Large intestine (tissue), 3 donors: ENCODE measurements at regions not wholly inside any gene's neighbourhood (a gene's known extent, or its start where the extent isn't known, plus 50 kb on each side); places are given as distances from the start of the nearest gene placed in this dataset.
"Not testable (repeated sequence)": the region's sequence is repeated elsewhere in the genome, so short reads cannot be mapped to it uniquely, and the experiment has no call there.

Experiments used
- DNase-seq, 2 donors: peaks; one replicate each; pipeline versions ENCODE4 v3.0.0 to v3.0.0-alpha.2; 2013
- H3K27ac ChIP-seq: one replicate; pipeline ENCODE4 v1.5.1; 2013; ENCODE audit warnings: low read length
- H3K27me3 ChIP-seq: 2 replicates; pipeline ENCODE4 v1.6.1; 2013; ENCODE audit warnings: low read length; ENCODE audit not compliant: control insufficient read depth, insufficient read depth
- H3K36me3 ChIP-seq: 2 replicates; pipeline ENCODE4 v1.6.1; 2013; ENCODE audit warnings: low read length; ENCODE audit not compliant: control insufficient read depth, insufficient read depth
- H3K4me1 ChIP-seq: one replicate; pipeline ENCODE4 v1.6.1; 2013; ENCODE audit warnings: low read length; ENCODE audit not compliant: control insufficient read depth, insufficient read depth
- H3K4me3 ChIP-seq: one replicate; pipeline ENCODE4 v1.5.1; 2013; ENCODE audit warnings: low read length
- H3K9me3 ChIP-seq: one replicate; pipeline ENCODE4 v1.6.1; 2013; ENCODE audit warnings: mild to moderate bottlenecking, low read depth, low read length, moderate library complexity; ENCODE audit not compliant: control insufficient read depth
- WGBS: methylation state at CpG from one replicate; pipeline ENCODE4 v1.1.5; 2013; ENCODE audit warnings: low lambda C conversion rate; ENCODE audit not compliant: insufficient coverage; 5-methylcytosine and 5-hydroxymethylcytosine counted together

GRCh38 chr4:162849937-162850336, 316.8 kb downstream of the NAF1 start:
- Histone ChIP-seq H3K27ac (no peak overlapping the region), H3K27me3 (no peaks in the 10 kb centered on the region), H3K4me3 (no peak overlapping the region), H3K9me3 (no peaks in the 10 kb centered on the region), H3K4me1 (no peaks in the 10 kb centered on the region), H3K36me3 (no peaks in the 10 kb centered on the region)
- no peak for DNase-seq

GRCh38 chr4:162847945-162848549, 318.6 kb downstream of the NAF1 start:
- no peaks in the 10 kb centered on the region for H3K27me3 ChIP-seq
- no peak for DNase-seq
- no peaks in the 10 kb centered on the region for H3K4me1 ChIP-seq
- no CpG with 5 or more reads among the region's 1 CpG for WGBS
- H3K36me3 ChIP-seq = no peaks in the 10 kb centered on the region
- no peaks in the 10 kb centered on the region for H3K9me3 ChIP-seq
- no peak overlapping the region for H3K27ac ChIP-seq
- H3K4me3 ChIP-seq = no peak overlapping the region

- no peaks in the 10 kb centered on the region for H3K9me3 ChIP-seq
- H3K27ac ChIP-seq = no peak overlapping the region
- WGBS = 50% methylated on average over 1 of the region's 1 CpG
- H3K36me3 ChIP-seq = no peaks in the 10 kb centered on the region
- no peaks in the 10 kb centered on the region for H3K4me1 ChIP-seq
- no peak overlapping the region for H3K4me3 ChIP-seq
- no peaks in the 10 kb centered on the region for H3K27me3 ChIP-seq
- no peak for DNase-seq
Measured at GRCh38 chr4:162841753-162842152, 324.9 kb downstream of the NAF1 start.

GRCh38 chr4:162839814-162840213, 326.9 kb downstream of the NAF1 start:
- DNase-seq = no peak
- no peak overlapping the region for H3K27ac ChIP-seq
- no CpG with 5 or more reads among the region's 4 CpGs for WGBS
- no peaks in the 10 kb centered on the region for H3K36me3 ChIP-seq
- H3K9me3 ChIP-seq = no peaks in the 10 kb centered on the region
- no peaks in the 10 kb centered on the region for H3K4me1 ChIP-seq
- no peaks in the 10 kb centered on the region for H3K27me3 ChIP-seq
- no peak overlapping the region for H3K4me3 ChIP-seq

- H3K4me3 ChIP-seq = no peak overlapping the region
- H3K9me3 ChIP-seq = no peaks in the 10 kb centered on the region
- no peaks in the 10 kb centered on the region for H3K27me3 ChIP-seq
- H3K27ac ChIP-seq = no peak overlapping the region
- no CpG with 5 or more reads among the region's 1 CpG for WGBS
- H3K4me1 ChIP-seq = no peaks in the 10 kb centered on the region
- DNase-seq = no peak
- no peaks in the 10 kb centered on the region for H3K36me3 ChIP-seq
Measured at GRCh38 chr4:162838671-162839070, 328.0 kb downstream of the NAF1 start.

- Histone ChIP-seq H3K4me1 (no peaks in the 10 kb centered on the region), H3K36me3 (no peaks in the 10 kb centered on the region), H3K9me3 (no peaks in the 10 kb centered on the region), H3K27me3 (no peaks in the 10 kb centered on the region), H3K4me3 (no peak overlapping the region), H3K27ac (no peak overlapping the region)
- DNase-seq = no peak
- WGBS = no CpG with 5 or more reads among the region's 1 CpG
Measured at GRCh38 chr4:162837679-162838078, 329.0 kb downstream of the NAF1 start.

GRCh38 chr4:162837241-162837640, 329.4 kb downstream of the NAF1 start:
- Histone ChIP-seq H3K27ac (no peak overlapping the region), H3K4me1 (no peaks in the 10 kb centered on the region), H3K36me3 (no peaks in the 10 kb centered on the region), H3K4me3 (no peak overlapping the region), H3K9me3 (no peaks in the 10 kb centered on the region), H3K27me3 (no peaks in the 10 kb centered on the region)
- no CpG with 5 or more reads among the region's 1 CpG for WGBS
- no peak for DNase-seq

GRCh38 chr4:162836773-162837172, 329.9 kb downstream of the NAF1 start:
- WGBS = no CpG with 5 or more reads among the region's 2 CpGs
- Histone ChIP-seq H3K4me3 (no peak overlapping the region), H3K36me3 (no peaks in the 10 kb centered on the region), H3K9me3 (no peaks in the 10 kb centered on the region), H3K27me3 (no peaks in the 10 kb centered on the region), H3K4me1 (no peaks in the 10 kb centered on the region), H3K27ac (no peak overlapping the region)
- DNase-seq = no peak

- H3K36me3 ChIP-seq, H3K9me3 ChIP-seq, H3K4me3 ChIP-seq, H3K27me3 ChIP-seq, H3K27ac ChIP-seq, DNase-seq, H3K4me1 ChIP-seq: not testable (repeated sequence)
- no CpG with 5 or more reads among the region's 6 CpGs for WGBS
Measured at GRCh38 chr4:162836258-162836657, 330.4 kb downstream of the NAF1 start.

- no peak overlapping the region for H3K27ac ChIP-seq
- H3K4me3 ChIP-seq = no peak overlapping the region
- WGBS = no CpG with 5 or more reads among the region's 3 CpGs
- no peaks in the 10 kb centered on the region for H3K4me1 ChIP-seq
- no peaks in the 10 kb centered on the region for H3K9me3 ChIP-seq
- no peak for DNase-seq
- no peaks in the 10 kb centered on the region for H3K36me3 ChIP-seq
- H3K27me3 ChIP-seq = no peaks in the 10 kb centered on the region
Measured at GRCh38 chr4:162830899-162831298, 335.8 kb downstream of the NAF1 start.

GRCh38 chr4:162817374-162817773, 349.3 kb downstream of the NAF1 start:
- DNase-seq, H3K27me3 ChIP-seq, H3K36me3 ChIP-seq, H3K4me3 ChIP-seq, H3K9me3 ChIP-seq, H3K4me1 ChIP-seq, H3K27ac ChIP-seq: not testable (repeated sequence)
- no CpG with 5 or more reads among the region's 9 CpGs for WGBS
